ENCODE measurements at regions not wholly inside any gene's neighbourhood (a gene's known extent, or its start where the extent isn't known, plus 50 kb on each side); places are given as distances from the start of the nearest gene placed in this dataset.

GRCh38 chr12:17810399-17810798, 279.6 kb downstream of the RERGL start:
- H3K27ac ChIP-seq = no peak overlapping the region
- TF ChIP-seq CTCF (IDR thresholded peaks at IDR 0.05) = no peak
- no peak overlapping the region for H3K4me3 ChIP-seq
- DNase-seq (ENCODE audit: low spot score) = no peak

- no peak for TF ChIP-seq CTCF (IDR thresholded peaks at IDR 0.05)
- no peak overlapping the region for H3K27ac ChIP-seq
- H3K4me3 ChIP-seq = no peak overlapping the region
- DNase-seq (ENCODE audit: low spot score) = no peak
Observed at GRCh38 chr12:17809206-17809605, 280.8 kb downstream of the RERGL start.

GRCh38 chr12:17802657-17803641, 287.0 kb downstream of the RERGL start:
- Histone ChIP-seq H3K27ac (no peak overlapping the region), H3K4me3 (no peak overlapping the region)
- TF ChIP-seq CTCF (IDR thresholded peaks at IDR 0.05) = no peak
- no peak for DNase-seq (ENCODE audit: low spot score)

GRCh38 chr12:17793854-17794253, 296.1 kb downstream of the RERGL start:
- H3K4me3 ChIP-seq = no peak overlapping the region
- no peak overlapping the region for H3K27ac ChIP-seq
- TF ChIP-seq CTCF (IDR thresholded peaks at IDR 0.05) = no peak
- no peak for DNase-seq (ENCODE audit: low spot score)

- DNase-seq (ENCODE audit: low spot score) = no peak
- no peak overlapping the region for H3K4me3 ChIP-seq
- H3K27ac ChIP-seq = no peak overlapping the region
- no peak for TF ChIP-seq CTCF (IDR thresholded peaks at IDR 0.05)
Observed at GRCh38 chr12:17778242-17778641, 311.8 kb downstream of the RERGL start.

GRCh38 chr12:17763366-17763765, 326.6 kb downstream of the RERGL start:
- no peak for DNase-seq (ENCODE audit: low spot score)
- Histone ChIP-seq H3K4me3 (no peak overlapping the region), H3K27ac (no peak overlapping the region)
- no peak for TF ChIP-seq CTCF (IDR thresholded peaks at IDR 0.05)

GRCh38 chr12:17759982-17760381, 330.0 kb downstream of the RERGL start:
- no peak for TF ChIP-seq CTCF (IDR thresholded peaks at IDR 0.05)
- DNase-seq (ENCODE audit: low spot score) = no peak
- no peak overlapping the region for H3K27ac ChIP-seq
- H3K4me3 ChIP-seq = no peak overlapping the region
